A549 (cell line): ENCODE measurements at regions not wholly inside any gene's neighbourhood (a gene's known extent, or its start where the extent isn't known, plus 50 kb on each side); places are given as distances from the start of the nearest gene placed in this dataset.

Experiments used
- ATAC-seq, 2 experiments: fragments of 200-7000 bp in 1 of 2; fragments of >200 bp in 1 of 2; cut with Nextera tagmentation in 1 of 2; cut with Tn5 transposase in 1 of 2; 3 replicates each; pipeline versions ENCODE4 v1.8.0 to v1.9.1; 2018 to 2020; ENCODE audit warnings: mild to moderate bottlenecking in 1 of 2, moderate library complexity in 1 of 2
- CTCF ChIA-PET: fragments of 300-600 bp; sonication (Branson Sonifier 250); formaldehyde crosslinking; extraction: SDS; loops from one replicate; lab custom pipeline; 2021; ENCODE audit warnings: antibody characterized with exemption, inconsistent platforms; lab: Yijun Ruan, JAX
- POLR2A ChIA-PET: fragments of 350-600 bp; formaldehyde crosslinking; extraction: SDS; loops from one replicate; lab custom pipeline; 2021; ENCODE audit warnings: antibody characterized with exemption, inconsistent platforms; lab: Yijun Ruan, JAX
- DNase-seq, 2 experiments: peaks; one replicate each; pipeline versions ENCODE4 v3.0.0 to v3.0.0-alpha.2; 2011 to 2016; ENCODE audit warnings: low read depth in 1 of 2, low spot score in 1 of 2
- FAIRE-seq: peaks from 2 replicates; lab custom pipeline; 2011; peaks lifted over from hg19 to GRCh38; lab: Jason Lieb, UNC
- H3K27ac ChIP-seq, 2 experiments: fragments of >200 bp; sonication (Bioruptor Twin); formaldehyde crosslinking; 3 replicates each; pipeline ENCODE4 v1.5.1; 2016 to 2017
- H3K4me1 ChIP-seq: fragments of >200 bp; sonication (Bioruptor Twin); formaldehyde crosslinking; 3 replicates; pipeline ENCODE4 v1.6.1; 2016
- H3K4me2 ChIP-seq: fragments of >200 bp; sonication (Bioruptor Twin); formaldehyde crosslinking; 3 replicates; pipeline ENCODE4 v1.6.1; 2016
- H3K4me3 ChIP-seq: fragments of >200 bp; sonication (Bioruptor Twin); formaldehyde crosslinking; 3 replicates; pipeline ENCODE4 v1.5.1; 2016
- H3K9me3 ChIP-seq: fragments of >200 bp; sonication (Bioruptor Twin); formaldehyde crosslinking; 3 replicates; pipeline ENCODE4 v1.6.1; 2016
- ATOH8 ChIP-seq: fragments of 250-450 bp; sonication (Bioruptor Pico); IDR thresholded peaks from 2 replicates; pipeline ENCODE4 v1.5.0; 2020; ENCODE audit warnings: low read depth, mild to moderate bottlenecking, moderate library complexity
- BHLHE40 ChIP-seq: IDR thresholded peaks from 2 replicates; pipeline ENCODE4 v1.6.1; 2012; ENCODE audit warnings: low read depth, low read length, inconsistent platforms
- CBX2 ChIP-seq: fragments of 200-600 bp; sonication (generic); IDR thresholded peaks from 2 replicates; pipeline ENCODE4 v1.6.1; 2016; ENCODE audit warnings: low read depth, mild to moderate bottlenecking, borderline replicate concordance
- CBX8 ChIP-seq: fragments of 200-600 bp; sonication (generic); IDR thresholded peaks from 2 replicates; pipeline ENCODE4 v1.6.1; 2016
- CEBPB ChIP-seq, 2 experiments: fragments of >200 bp in 1 of 2; sonication (Bioruptor Twin) in 1 of 2; formaldehyde crosslinking in 1 of 2; IDR thresholded peaks; 2 replicates each; pipeline ENCODE4 v1.6.1; 2012 to 2016
- CHD2 ChIP-seq: fragments of 150-350 bp; IDR thresholded peaks from 2 replicates; pipeline ENCODE4 v1.6.1; 2014; ENCODE audit warnings: low read length; ENCODE audit not compliant: partially characterized antibody
- CHD4 ChIP-seq: fragments of 200-600 bp; sonication (generic); IDR thresholded peaks from 2 replicates; pipeline ENCODE4 v1.6.1; 2016; ENCODE audit warnings: antibody characterized with exemption, mild to moderate bottlenecking, borderline replicate concordance
- CTCF ChIP-seq: fragments of >200 bp; sonication (Bioruptor Twin); formaldehyde crosslinking; IDR thresholded peaks from 3 replicates; pipeline ENCODE4 v1.5.1; 2016
- EHMT2 ChIP-seq: fragments of 200-600 bp; sonication (generic); IDR thresholded peaks from 2 replicates; pipeline ENCODE4 v1.6.1; 2016; ENCODE audit warnings: antibody characterized with exemption, low read depth, mild to moderate bottlenecking, moderate library complexity
- ELK1 ChIP-seq: fragments of 150-350 bp; IDR thresholded peaks from 2 replicates; pipeline ENCODE4 v1.6.1; 2014; ENCODE audit warnings: low read depth, mild to moderate bottlenecking, low read length
- FOSB ChIP-seq: fragments of 250-450 bp; sonication (Bioruptor Pico); IDR thresholded peaks from 2 replicates; pipeline ENCODE4 v1.5.0; 2020; ENCODE audit warnings: mild to moderate bottlenecking, moderate library complexity
- FOXS1 ChIP-seq: fragments of 250-450 bp; sonication (Bioruptor Pico); IDR thresholded peaks from 2 replicates; pipeline ENCODE4 v1.5.0; 2020; ENCODE audit warnings: mild to moderate bottlenecking, moderate library complexity
- HDAC2 ChIP-seq: fragments of 200-600 bp; sonication (generic); IDR thresholded peaks from 2 replicates; pipeline ENCODE4 v1.6.1; 2016
- HEYL ChIP-seq: fragments of 250-450 bp; sonication (Bioruptor Pico); IDR thresholded peaks from 2 replicates; pipeline ENCODE4 v1.8.0; 2021; ENCODE audit warnings: mild to moderate bottlenecking, moderate library complexity
- HMGXB4 ChIP-seq: fragments of 250-450 bp; sonication (Bioruptor Pico); IDR thresholded peaks from 2 replicates; pipeline ENCODE4 v1.5.0; 2021; ENCODE audit warnings: mild to moderate bottlenecking, moderate library complexity, borderline replicate concordance
- HOXA7 ChIP-seq: fragments of 250-450 bp; sonication (Bioruptor Pico); IDR thresholded peaks from 2 replicates; pipeline ENCODE4 v1.5.0; 2020; ENCODE audit warnings: mild to moderate bottlenecking, moderate library complexity
- HOXB5 ChIP-seq: fragments of 250-450 bp; sonication (Bioruptor Pico); IDR thresholded peaks from 2 replicates; pipeline ENCODE4 v1.5.0; 2020; ENCODE audit warnings: mild to moderate bottlenecking, moderate library complexity
- JUN ChIP-seq, 2 experiments: fragments of >200 bp; sonication (Bioruptor Twin); formaldehyde crosslinking; IDR thresholded peaks; 2 replicates in 1 of 2; 3 replicates in 1 of 2; pipeline ENCODE4 v1.6.1; 2016 to 2017
- JUNB ChIP-seq: fragments of >200 bp; sonication (Bioruptor Twin); formaldehyde crosslinking; IDR thresholded peaks from 2 replicates; pipeline ENCODE4 v1.6.1; 2016
- KDM1A ChIP-seq: fragments of 200-600 bp; sonication (generic); IDR thresholded peaks from 2 replicates; pipeline ENCODE4 v1.6.1; 2016; ENCODE audit warnings: low read depth, mild to moderate bottlenecking
- MAFK ChIP-seq: fragments of 450-650 bp; IDR thresholded peaks from 2 replicates; pipeline ENCODE4 v1.6.1; 2014; ENCODE audit not compliant: partially characterized antibody
- NPAS2 ChIP-seq: fragments of 250-450 bp; sonication (Bioruptor Pico); IDR thresholded peaks from 2 replicates; pipeline ENCODE4 v1.8.0; 2022; ENCODE audit warnings: mild to moderate bottlenecking, moderate library complexity, borderline replicate concordance
- POLR2AphosphoS2 ChIP-seq: conservative IDR thresholded peaks from 2 replicates; pipeline ENCODE4 v1.6.1; 2012; ENCODE audit warnings: low read length, improper control_type of control experiment, inconsistent platforms
- RNF2 ChIP-seq: fragments of 200-600 bp; sonication (generic); IDR thresholded peaks from 2 replicates; pipeline ENCODE4 v1.6.1; 2016; ENCODE audit warnings: low read depth, mild to moderate bottlenecking, antibody characterized with exemption, moderate library complexity, borderline replicate concordance
- SMC3 ChIP-seq: fragments of >200 bp; sonication (Bioruptor Twin); formaldehyde crosslinking; IDR thresholded peaks from 3 replicates; pipeline ENCODE4 v1.6.1; 2018; ENCODE audit warnings: inconsistent platforms
- USF2 ChIP-seq: fragments of 450-650 bp; IDR thresholded peaks from 2 replicates; pipeline ENCODE4 v1.6.1; 2014; ENCODE audit warnings: antibody characterized with exemption
- ZFP36 ChIP-seq: fragments of 450-650 bp; IDR thresholded peaks from 2 replicates; pipeline ENCODE4 v1.6.1; 2014; ENCODE audit warnings: borderline replicate concordance; ENCODE audit not compliant: partially characterized antibody
- WGBS: methylation state at CpG from one replicate; pipeline ENCODE4 v1.1.6; 2017; ENCODE audit errors: missing lambda C conversion rate; 5-methylcytosine and 5-hydroxymethylcytosine counted together

GRCh38 chr6:153668758-153669157, 370.3 kb upstream of the OPRM1 start:
- ATAC-seq (no peak), FAIRE-seq (no peak), DNase-seq (no peak)
- CTCF ChIA-PET: no interaction called here
- POLR2A ChIA-PET: no interaction called here
- Histone ChIP-seq H3K27ac (no peak overlapping the region), H3K4me3 (no peak overlapping the region), H3K4me1 (no peaks in the 10 kb centered on the region), H3K4me2 (no peak overlapping the region), H3K9me3 (no peaks in the 10 kb centered on the region)
- WGBS: 88% methylated on average over 1 of the region's 1 CpG
- TF ChIP-seq HOXB5 (no peak), POLR2AphosphoS2 (no peak), FOSB (CRISPR knock-in tag) (no peak), RNF2 (no peak), USF2 (no peak), HOXA7 (CRISPR knock-in tag) (no peak), CEBPB (IDR thresholded peaks at IDR 0.05) (no peak), EHMT2 (no peak), CBX8 (no peak), BHLHE40 (no peak), KDM1A (no peak), CHD4 (no peak)

GRCh38 chr6:153662982-153663381, 376.1 kb upstream of the OPRM1 start:
- ATAC-seq (no peak), DNase-seq (no peak), FAIRE-seq (no peak)
- no peak overlapping the region for H3K4me2 ChIP-seq
- no peaks in the 10 kb centered on the region for H3K4me1 ChIP-seq
- H3K9me3 ChIP-seq: no peaks in the 10 kb centered on the region
- TF ChIP-seq FOXS1 (CRISPR knock-in tag) (no peak), JUN (IDR thresholded peaks at IDR 0.05) (no peak), ZFP36 (no peak), HEYL (CRISPR knock-in tag) (no peak), CHD4 (no peak), HOXB5 (no peak), CEBPB (IDR thresholded peaks at IDR 0.05) (no peak), CBX2 (no peak)
- WGBS: 6% methylated on average over 1 of the region's 1 CpG
- ChIA-PET POLR2A (no interaction called here), CTCF (interaction anchor here (0.6 to 0.9 kb wide), 2 partner anchors 8 to 42 kb away, joined by 3 read pairs; no protein-coding TSS in a partner anchor)
- H3K27ac ChIP-seq: no peak overlapping the region
- H3K4me3 ChIP-seq: no peak overlapping the region

- H3K4me2 ChIP-seq: no peak overlapping the region
- H3K27ac ChIP-seq: no peak overlapping the region
- WGBS: 75% methylated on average over 1 of the region's 1 CpG
- no peaks in the 10 kb centered on the region for H3K9me3 ChIP-seq
- TF ChIP-seq CBX8: no peak
- no peak for TF ChIP-seq ELK1
- no peak for TF ChIP-seq CHD4
- no peak for TF ChIP-seq RNF2
- no peak for TF ChIP-seq MAFK
- no peak for TF ChIP-seq HDAC2
- TF ChIP-seq CHD2: no peak
- no peak for TF ChIP-seq NPAS2
- no peak for TF ChIP-seq HMGXB4
- no peak for TF ChIP-seq SMC3
- TF ChIP-seq ATOH8: no peak
- no peak for TF ChIP-seq CTCF
- TF ChIP-seq JUNB: no peak
- TF ChIP-seq, all 56 proteins: peak for 0
- ATAC-seq (no peak), FAIRE-seq (no peak), DNase-seq (no peak)
- Histone ChIP-seq H3K4me3 (no peak overlapping the region), H3K4me1 (no peaks in the 10 kb centered on the region)
- ChIA-PET POLR2A (no interaction called here), CTCF (no interaction called here)
Observed at GRCh38 chr6:153645326-153645725, 393.7 kb upstream of the OPRM1 start.
